Keratinocyte (primary cell): ENCODE measurements at regions not wholly inside any gene's neighbourhood (a gene's known extent, or its start where the extent isn't known, plus 50 kb on each side); places are given as distances from the start of the nearest gene placed in this dataset.

Source experiments
- DNase-seq: peaks from one replicate; pipeline ENCODE4 v3.0.0-alpha.2; 2011; ENCODE audit warnings: low read depth, missing footprints, low spot score
- FAIRE-seq: peaks from 2 replicates; lab custom pipeline; 2011; peaks lifted over from hg19 to GRCh38; lab: Jason Lieb, UNC
- H2AFZ ChIP-seq: 2 replicates; pipeline ENCODE4 v1.6.0; 2012; ENCODE audit warnings: low read length, control low read depth, inconsistent platforms; ENCODE audit not compliant: control insufficient read depth
- H3K27ac ChIP-seq: 2 replicates; pipeline ENCODE4 v1.5.1; 2011; ENCODE audit warnings: low read length; ENCODE audit not compliant: control insufficient read depth, insufficient read depth
- H3K27me3 ChIP-seq: 3 replicates; pipeline ENCODE4 v1.6.0; 2011; ENCODE audit warnings: low read length; ENCODE audit not compliant: control insufficient read depth, insufficient read depth; ENCODE audit errors: extremely low read depth
- H3K36me3 ChIP-seq, 2 experiments: 2 replicates in 1 of 2; 3 replicates in 1 of 2; pipeline ENCODE4 v1.5.1; 2011; ENCODE audit warnings: low read length in 2 of 2, mild to moderate bottlenecking in 1 of 2; ENCODE audit not compliant: control insufficient read depth in 2 of 2, insufficient read depth in 2 of 2; ENCODE audit errors: extremely low read depth in 1 of 2
- H3K4me1 ChIP-seq: 3 replicates; pipeline ENCODE4 v1.5.1; 2011; ENCODE audit warnings: low read length; ENCODE audit not compliant: control insufficient read depth, insufficient read depth; ENCODE audit errors: extremely low read depth
- H3K4me2 ChIP-seq: 3 replicates; pipeline ENCODE4 v1.6.0; 2011; ENCODE audit warnings: low read depth, low read length; ENCODE audit not compliant: control insufficient read depth, insufficient read depth; ENCODE audit errors: extremely low read depth
- H3K4me3 ChIP-seq, 3 experiments: fragments of 200-600 bp in 1 of 3; sonication (generic) in 1 of 3; 2 replicates in 2 of 3; 3 replicates in 1 of 3; pipeline ENCODE4 v1.5.1; 2011 to 2016; ENCODE audit warnings: low read length in 3 of 3, mild to moderate bottlenecking in 3 of 3, control low read depth in 2 of 3, inconsistent platforms in 1 of 3, low read depth in 1 of 3, mixed read lengths in 1 of 3, mixed run types in 1 of 3, moderate library complexity in 1 of 3; ENCODE audit not compliant: control insufficient read depth in 2 of 3, insufficient read depth in 2 of 3; ENCODE audit errors: extremely low read depth in 1 of 3
- H3K79me2 ChIP-seq: 2 replicates; pipeline ENCODE4 v1.6.0; 2012; ENCODE audit warnings: low read length; ENCODE audit not compliant: control insufficient read depth, insufficient read depth
- H3K9ac ChIP-seq: 3 replicates; pipeline ENCODE4 v1.6.0; 2011; ENCODE audit warnings: low read length; ENCODE audit not compliant: control insufficient read depth, insufficient read depth; ENCODE audit errors: extremely low read depth
- H3K9me1 ChIP-seq: 3 replicates; pipeline ENCODE4 v1.6.0; 2011; ENCODE audit warnings: low read length; ENCODE audit not compliant: control insufficient read depth, insufficient read depth; ENCODE audit errors: extremely low read depth
- H3K9me3 ChIP-seq: 2 replicates; pipeline ENCODE4 v1.5.1; 2012; ENCODE audit warnings: low read depth, low read length; ENCODE audit not compliant: control insufficient read depth
- H4K20me1 ChIP-seq: 3 replicates; pipeline ENCODE4 v1.6.0; 2011; ENCODE audit warnings: low read length; ENCODE audit not compliant: control insufficient read depth, insufficient read depth; ENCODE audit errors: extremely low read depth
- CTCF ChIP-seq, 3 experiments: IDR thresholded peaks in 1 of 3; conservative IDR thresholded peaks in 1 of 3; optimal IDR thresholded peaks in 1 of 3; 2 replicates in 2 of 3; 3 replicates in 1 of 3; pipeline versions ENCODE3 to v1.5.1; 2011; ENCODE audit warnings: low read length in 3 of 3, mild to moderate bottlenecking in 3 of 3, moderate library complexity in 2 of 3, control low read depth in 1 of 3, inconsistent platforms in 1 of 3; ENCODE audit not compliant: insufficient read depth in 2 of 3; ENCODE audit errors: extremely low read depth in 1 of 3
- EZH2 ChIP-seq: IDR thresholded peaks from one replicate; pipeline ENCODE4 v1.6.1; 2012; ENCODE audit warnings: inconsistent platforms, mild to moderate bottlenecking, low read length, moderate library complexity
- dilution Hi-C: fragments of 300-500 bp; cut with MboI; formaldehyde crosslinking; loops from one replicate; pipeline ENCODE4 v1.7.0; 2020; ENCODE audit warnings: low sequenced_read_pairs; ENCODE audit not compliant: extremely low pct_ligation_motif_present

- dilution Hi-C loops: no loop called here
- TF ChIP-seq CTCF (optimal IDR thresholded peaks at IDR 0.05 in 1 of 3, IDR thresholded peaks at IDR 0.05 in 1 of 3, conservative IDR thresholded peaks at IDR 0.05 in 1 of 3; ENCODE audit: extremely low read depth in 1 of 3, insufficient read depth in 2 of 3, low read length in 3 of 3): no peak
- no peak for TF ChIP-seq EZH2
- DNase-seq: no peak
Measured at GRCh38 chr7:17456541-17456940, 158.1 kb downstream of the AHR start.

GRCh38 chr7:17460001-17460400, 161.5 kb downstream of the AHR start:
- no peak overlapping the region for H3K27ac ChIP-seq
- H3K9me1 ChIP-seq: no peaks in the 10 kb centered on the region
- H3K4me2 ChIP-seq: no peak overlapping the region
- H4K20me1 ChIP-seq: no peaks in the 10 kb centered on the region
- no peak for DNase-seq
- no peak for FAIRE-seq
- H3K79me2 ChIP-seq: no peaks in the 10 kb centered on the region
- H3K9me3 ChIP-seq: no peaks in the 10 kb centered on the region
- no peaks in the 10 kb centered on the region for H3K27me3 ChIP-seq
- no peak overlapping the region for H3K9ac ChIP-seq
- no peak overlapping the region for H3K4me3 ChIP-seq
- TF ChIP-seq EZH2: no peak
- no peak for TF ChIP-seq CTCF (optimal IDR thresholded peaks at IDR 0.05 in 1 of 3, IDR thresholded peaks at IDR 0.05 in 1 of 3, conservative IDR thresholded peaks at IDR 0.05 in 1 of 3; ENCODE audit: extremely low read depth in 1 of 3, insufficient read depth in 2 of 3, low read length in 3 of 3)
- peaks cover 12% of the 10 kb centered on the region for H3K4me1 ChIP-seq
- dilution Hi-C loops: no loop called here
- no peaks in the 10 kb centered on the region for H3K36me3 ChIP-seq
- no peak overlapping the region for H2AFZ ChIP-seq

More at GRCh38 chr7:17456541-17456940, 158.1 kb downstream of the AHR start:
- Histone ChIP-seq H3K27me3 (no peaks in the 10 kb centered on the region), H3K36me3 (no peaks in the 10 kb centered on the region), H3K4me3 (no peak overlapping the region), H3K9me3 (no peaks in the 10 kb centered on the region), H3K79me2 (no peaks in the 10 kb centered on the region), H3K27ac (no peak overlapping the region), H3K4me2 (no peak overlapping the region), H4K20me1 (no peaks in the 10 kb centered on the region), H3K9ac (no peak overlapping the region), H3K9me1 (no peaks in the 10 kb centered on the region), H2AFZ (no peak overlapping the region), H3K4me1 (peaks cover under 1% of the 10 kb centered on the region)
- FAIRE-seq: no peak
